PC-3 (cell line): ENCODE measurements at regions not wholly inside any gene's neighbourhood (a gene's known extent, or its start where the extent isn't known, plus 50 kb on each side); places are given as distances from the start of the nearest gene placed in this dataset.
"Not testable (repeated sequence)": the region's sequence is repeated elsewhere in the genome, so short reads cannot be mapped to it uniquely, and the experiment has no call there.

ENCODE experiments used
- CTCF ChIP-seq: fragments of 300-600 bp; sonication (generic); conservative IDR thresholded peaks from 2 replicates; pipeline ENCODE4 v1.5.1; 2017; ENCODE audit warnings: antibody characterized with exemption, low read depth, mild to moderate bottlenecking, low read length
- EZH2 ChIP-seq: fragments of 300-600 bp; sonication (generic); IDR thresholded peaks from one replicate; pipeline ENCODE4 v1.6.1; 2017; ENCODE audit warnings: antibody characterized with exemption, mild to moderate bottlenecking, low read length; ENCODE audit not compliant: unreplicated experiment

DNA sequence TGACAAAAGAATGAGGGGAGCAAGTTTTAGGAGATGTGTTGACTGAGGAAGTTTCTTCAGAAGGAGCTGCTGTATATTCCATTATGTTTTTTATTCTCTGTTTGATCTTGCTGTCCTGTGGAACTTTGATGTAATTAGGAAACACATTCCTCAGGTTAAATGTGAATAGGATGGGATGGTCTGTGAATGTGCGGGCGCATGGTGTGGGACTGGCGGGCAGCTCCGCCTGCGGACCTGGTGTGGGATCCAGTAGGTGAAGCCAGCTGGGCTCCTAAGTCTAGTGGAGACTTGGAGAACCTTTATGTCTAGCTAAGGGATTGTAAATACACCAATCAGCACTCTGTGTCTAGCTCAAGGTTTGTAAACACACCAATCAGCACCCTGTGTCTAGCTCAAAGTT is 344.3 kb downstream of the PTTG2 start:
- TF ChIP-seq CTCF, EZH2: not testable (repeated sequence)
